MV-4-11 (cell line): ENCODE measurements at regions not wholly inside any gene's neighbourhood (a gene's known extent, or its start where the extent isn't known, plus 50 kb on each side); places are given as distances from the start of the nearest gene placed in this dataset.
"Not testable (repeated sequence)": the region's sequence is repeated elsewhere in the genome, so short reads cannot be mapped to it uniquely, and the experiment has no call there.

ENCODE experiments used
- DNase-seq: peaks from one replicate; lab custom pipeline; 2025; lab: John Stamatoyannopoulos, UW

DNA sequence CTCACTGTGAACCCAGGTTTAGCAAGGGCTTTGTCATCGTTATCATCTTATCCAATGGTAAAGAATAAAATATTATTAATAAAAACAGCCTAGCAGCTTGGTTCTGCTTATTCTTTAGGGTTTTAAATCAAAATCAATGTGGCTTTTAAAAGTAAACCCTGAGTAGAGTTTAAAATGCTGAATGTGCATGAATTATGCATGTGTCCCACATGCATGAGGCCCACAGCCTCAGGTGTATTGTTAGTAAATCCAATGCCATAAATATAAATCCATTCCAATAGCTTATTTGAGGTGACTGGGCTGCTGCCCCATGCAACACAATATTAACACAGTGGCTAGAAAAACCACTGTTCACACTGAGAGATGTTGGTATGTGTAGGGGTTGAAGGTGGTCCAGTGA, 254.1 kb downstream of the HNMT start:
- no peak for DNase-seq

DNA sequence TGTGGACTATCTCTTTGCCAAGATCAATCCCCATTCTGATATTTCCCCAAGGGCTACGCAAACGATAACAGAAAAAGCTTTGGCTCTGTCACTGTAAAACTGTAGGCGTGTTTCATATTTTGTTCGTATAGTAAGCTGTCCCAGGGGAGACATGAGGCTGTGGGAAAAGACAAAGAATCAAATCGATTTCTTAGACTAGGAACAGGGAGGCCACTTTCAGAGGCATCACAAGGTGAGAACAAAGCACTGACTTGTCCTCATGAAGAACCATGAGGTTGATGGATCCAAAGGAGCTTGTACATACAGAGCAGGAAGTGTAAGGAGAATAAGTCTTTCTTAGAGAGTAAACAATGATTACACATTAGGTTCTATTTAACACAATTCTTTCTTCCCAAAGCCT, 255.7 kb downstream of the HNMT start:
- DNase-seq: no peak

DNA sequence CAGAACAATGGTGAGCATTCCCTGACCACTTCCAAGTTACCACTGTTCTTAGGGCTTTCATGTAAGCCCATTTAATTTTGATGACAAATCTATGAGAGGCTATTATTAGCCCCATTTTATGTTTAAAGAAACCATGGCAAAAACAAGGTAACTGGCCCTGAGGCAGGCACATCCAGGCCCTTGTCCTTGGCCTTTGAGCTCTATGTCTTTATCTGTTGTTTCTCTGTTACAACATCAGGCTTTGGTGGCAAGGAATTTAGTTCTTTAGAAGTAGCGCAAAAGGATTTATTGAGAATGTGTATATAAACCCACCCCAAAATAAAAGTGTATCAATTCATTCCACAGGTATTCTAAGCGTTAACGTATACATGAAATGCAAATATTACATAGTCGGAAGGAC, 257.1 kb downstream of the HNMT start:
- DNase-seq: no peak

DNA sequence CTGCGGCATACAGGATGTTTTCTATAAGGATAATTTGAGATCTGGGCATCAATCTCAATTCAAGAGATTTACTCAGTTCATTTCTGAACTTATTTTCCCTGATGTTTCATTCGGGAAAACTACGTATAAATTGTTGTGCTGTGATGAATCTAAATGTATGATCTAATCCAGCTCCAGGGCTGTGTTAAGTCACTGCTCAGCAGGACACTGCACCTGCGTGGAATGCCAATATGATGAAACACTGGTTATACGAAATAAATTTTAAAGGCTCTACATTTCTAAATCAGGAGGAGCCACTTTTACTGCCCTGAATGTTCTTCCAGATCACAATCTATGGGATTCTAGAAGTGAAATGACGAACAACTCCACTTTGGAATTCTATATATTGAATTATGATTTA, 259.0 kb downstream of the HNMT start:
- DNase-seq: no peak

DNA sequence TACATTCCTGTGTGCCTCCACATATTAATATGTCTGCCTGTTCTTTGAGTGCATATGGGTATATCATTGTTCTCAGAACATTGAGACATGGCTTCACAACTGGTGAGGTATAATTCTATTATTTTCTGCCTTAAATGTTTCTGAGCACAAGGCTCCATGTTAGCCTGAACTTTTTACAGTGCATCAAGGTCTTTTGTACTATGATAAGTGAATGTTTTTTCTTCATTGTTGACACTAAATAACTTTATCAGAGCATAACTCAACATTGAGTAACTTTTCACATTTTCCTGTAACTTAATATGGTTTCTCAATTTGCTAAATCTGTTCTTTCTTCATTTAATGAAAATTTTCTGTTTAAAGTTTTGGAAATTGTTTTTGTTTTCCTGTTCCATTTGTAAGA, 262.9 kb downstream of the HNMT start:
- DNase-seq: no peak

DNA sequence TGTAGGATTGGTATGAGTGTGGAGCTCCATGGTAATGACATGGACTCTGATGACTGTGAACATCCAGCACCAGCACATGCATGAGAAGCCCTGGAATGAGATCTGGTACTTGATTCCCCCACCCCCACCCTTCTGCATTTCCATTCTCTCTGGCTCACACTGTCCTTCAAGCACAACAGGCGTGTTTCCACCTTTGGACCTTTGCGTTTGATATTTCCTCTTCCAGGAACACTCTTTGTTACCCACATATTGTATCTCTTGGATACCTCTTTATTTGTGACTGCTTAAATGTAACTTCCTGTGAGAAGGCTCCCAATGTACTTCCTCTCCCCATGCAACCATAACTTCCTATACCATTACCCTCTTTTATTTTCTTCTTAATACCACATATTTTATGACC, 263.8 kb downstream of the HNMT start:
- DNase-seq: no peak

DNA sequence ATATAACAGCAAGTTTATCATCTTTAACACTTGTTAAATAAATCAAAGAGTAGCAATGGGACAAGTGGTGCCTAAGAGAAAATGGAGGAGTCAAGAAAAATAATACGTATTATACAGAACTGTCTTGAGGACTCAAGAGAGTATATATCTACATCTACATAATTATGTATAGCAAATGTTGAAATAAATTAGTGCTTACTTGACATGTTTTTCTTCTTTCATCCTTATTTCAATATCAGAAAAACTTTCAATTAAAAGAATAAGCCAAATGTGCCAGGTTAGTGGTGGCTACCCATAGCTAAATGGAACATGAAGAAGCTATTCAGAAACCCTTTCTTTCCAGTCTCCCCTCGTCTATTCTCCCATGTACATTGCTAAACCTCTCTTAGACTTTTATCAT, 267.3 kb upstream of the SPOPL start:
- no peak for DNase-seq

DNA sequence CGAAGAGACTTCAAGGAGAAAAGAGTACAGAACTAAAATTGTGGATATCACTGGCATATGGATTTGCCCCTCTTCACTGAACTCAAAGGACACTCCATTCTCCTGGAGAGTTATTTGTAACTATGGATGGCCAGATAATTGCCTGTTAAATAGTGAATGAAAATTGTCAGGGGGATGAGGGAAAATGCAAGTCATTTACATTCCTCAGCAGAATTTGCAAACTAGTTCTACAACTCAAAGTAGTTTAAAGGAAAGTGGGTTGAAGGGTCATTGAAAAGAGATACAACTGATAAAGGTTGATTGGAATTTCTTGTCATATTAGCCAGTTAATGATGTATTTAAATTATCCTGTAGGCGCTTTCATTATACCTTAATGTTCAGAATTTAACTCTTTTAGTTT, 266.5 kb upstream of the SPOPL start:
- no peak for DNase-seq

DNA sequence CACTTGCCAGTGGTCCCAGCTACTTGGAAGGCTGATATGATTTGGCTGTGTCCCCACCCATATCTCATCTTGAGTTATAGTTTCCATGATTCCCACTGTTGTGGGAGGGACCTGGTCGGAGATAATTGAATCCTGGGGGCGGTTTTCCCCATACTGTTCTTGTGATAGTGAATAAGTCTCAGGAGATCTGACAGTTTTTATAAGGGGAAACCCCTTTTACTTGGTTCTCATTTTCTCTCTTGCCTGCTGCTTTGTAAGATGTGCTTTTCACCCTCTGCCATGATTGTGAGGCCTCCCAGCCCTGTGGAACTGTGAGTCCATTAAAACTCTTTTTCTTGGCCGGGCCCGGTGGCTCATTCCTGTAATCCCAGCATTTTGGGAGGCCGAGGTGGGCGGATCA, 265.4 kb upstream of the SPOPL start:
- no peak for DNase-seq

DNA sequence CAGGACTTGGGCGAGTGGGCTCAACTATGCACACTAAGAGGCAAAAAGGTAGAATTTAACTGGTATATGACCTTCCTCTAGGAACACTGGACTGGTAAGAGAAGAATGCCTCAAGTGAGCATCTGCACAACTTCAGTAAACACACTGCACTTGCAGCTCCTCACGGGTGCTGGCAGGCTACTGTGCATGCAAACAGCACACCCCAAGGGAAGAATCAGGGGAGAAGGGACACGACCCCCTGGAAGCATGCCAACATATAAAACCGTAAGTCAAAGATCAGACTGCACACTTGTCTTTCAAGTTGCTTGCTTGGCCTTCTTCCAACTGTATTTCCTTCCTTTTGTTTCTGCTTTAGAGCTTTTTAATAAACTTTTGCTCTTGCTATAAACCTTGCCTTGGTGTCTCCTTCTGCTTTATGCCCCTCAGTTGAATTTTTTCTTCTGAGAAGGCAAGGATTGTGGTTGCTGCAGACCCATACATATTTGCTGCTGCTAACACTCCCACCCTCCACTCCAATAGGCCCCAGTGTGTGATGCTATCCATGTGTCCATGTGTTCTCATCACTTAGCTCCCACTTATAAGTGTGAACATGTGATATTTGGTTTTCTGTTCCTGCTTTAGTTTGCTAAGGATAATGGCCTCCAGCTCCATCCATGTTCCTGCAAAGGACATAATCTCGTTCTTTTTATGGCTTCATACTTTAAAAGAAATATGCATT, 263.7 kb upstream of the SPOPL start:
- DNase-seq: no peak

DNA sequence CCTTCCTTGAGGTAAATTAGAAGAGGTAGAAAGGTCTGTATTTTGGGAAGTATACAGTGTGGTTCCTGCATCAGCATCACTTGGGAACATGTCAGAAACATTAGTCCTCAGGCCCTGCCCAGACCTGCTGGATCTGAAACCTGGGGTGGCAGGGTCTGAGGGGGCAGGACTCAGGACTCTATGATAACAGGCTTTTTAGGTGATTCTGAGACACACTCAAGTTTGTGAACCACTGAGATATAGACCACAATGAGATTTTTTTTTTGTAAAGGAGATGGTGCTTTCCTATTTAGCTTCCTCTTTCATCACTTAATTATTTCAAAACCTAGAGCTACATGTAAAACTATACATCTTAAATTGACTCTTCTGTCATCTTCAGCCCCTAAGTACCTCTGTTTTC, 262.7 kb upstream of the SPOPL start:
- DNase-seq: no peak

DNA sequence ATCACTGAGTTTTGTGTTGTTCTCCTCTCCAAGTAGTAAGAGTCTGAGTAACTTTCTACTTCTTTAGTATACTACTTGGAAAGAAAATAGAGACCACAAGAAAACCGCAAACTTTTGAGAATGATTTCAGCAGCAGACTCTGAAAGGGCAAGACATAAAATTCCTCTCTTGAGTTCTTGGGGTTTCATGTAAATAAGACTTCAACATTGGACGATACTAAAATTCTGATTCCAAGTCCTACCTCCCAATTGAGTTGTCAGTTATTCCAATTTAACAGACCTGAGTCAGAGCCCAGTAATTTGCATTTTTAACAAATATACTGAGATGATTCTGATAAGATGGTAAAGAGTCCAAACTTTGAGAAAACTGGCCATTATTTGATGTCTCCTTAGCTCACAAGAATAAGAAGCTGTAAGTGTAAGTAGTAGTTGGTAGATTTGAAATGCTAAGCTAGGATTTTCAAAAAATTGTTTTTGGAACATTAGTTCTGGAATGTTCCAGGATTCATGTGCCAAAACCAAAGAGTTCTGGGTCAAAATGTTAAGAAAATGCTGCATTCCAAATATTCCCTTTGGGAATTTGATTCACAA, 261.6 kb upstream of the SPOPL start:
- DNase-seq: no peak

DNA sequence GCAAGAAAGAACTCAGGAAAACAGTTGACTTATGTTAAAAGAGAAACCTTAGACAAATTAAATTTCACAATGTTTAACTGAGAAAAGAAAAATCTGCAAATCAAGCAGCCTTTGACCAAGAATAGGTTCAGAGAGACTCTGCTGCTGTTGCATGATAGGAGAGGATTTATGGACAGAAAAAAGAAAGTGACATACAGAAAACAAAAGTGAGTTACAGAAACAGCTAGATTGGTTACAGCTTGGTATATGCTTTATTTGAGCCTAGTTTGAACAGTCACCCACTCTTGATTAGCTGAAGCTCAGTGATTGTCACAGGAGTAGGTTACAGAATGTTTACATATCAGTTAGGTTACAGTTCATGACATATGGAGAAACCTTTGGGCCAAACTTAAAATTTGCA, 258.2 kb upstream of the SPOPL start:
- DNase-seq: no peak

DNA sequence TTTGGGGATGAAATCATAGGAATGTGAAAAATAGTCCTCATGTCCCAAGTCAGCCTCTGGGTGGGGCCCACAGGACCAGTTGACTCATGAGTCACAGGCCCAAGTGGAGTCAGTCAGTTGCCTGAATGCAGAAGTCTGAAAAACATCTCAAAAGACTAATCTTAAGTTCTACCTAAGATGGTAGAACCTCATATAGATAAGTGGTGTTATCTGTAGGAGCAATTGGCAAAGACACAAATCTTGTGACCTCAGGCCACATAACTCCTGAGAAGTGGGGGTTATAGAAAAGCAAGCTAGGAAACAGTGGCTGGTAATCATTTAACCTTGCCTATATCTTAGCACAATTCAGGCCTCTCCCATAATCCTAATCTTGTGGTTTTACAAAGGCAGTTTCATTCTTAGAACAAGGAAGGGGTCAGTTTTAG, 257.1 kb upstream of the SPOPL start:
- DNase-seq: peak; percentile 61

DNA sequence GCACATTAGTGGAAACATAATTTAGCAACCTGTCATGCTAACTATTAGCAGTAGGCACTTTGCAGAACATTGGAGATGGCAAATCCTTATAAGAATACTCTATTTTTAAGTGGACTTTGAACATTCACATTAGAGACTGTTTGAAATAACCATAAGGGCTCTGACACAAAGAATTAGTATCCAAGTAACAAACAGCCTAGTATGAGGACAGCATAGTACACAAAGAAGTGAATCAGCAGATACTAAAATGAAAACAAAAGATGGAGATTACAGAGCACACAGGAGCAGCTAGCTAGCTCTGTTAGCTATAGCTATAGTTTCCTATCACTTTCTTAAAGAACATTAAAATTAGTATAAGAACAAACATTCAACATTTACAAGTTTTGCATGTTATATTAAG, 256.3 kb upstream of the SPOPL start:
- DNase-seq: no peak

DNA sequence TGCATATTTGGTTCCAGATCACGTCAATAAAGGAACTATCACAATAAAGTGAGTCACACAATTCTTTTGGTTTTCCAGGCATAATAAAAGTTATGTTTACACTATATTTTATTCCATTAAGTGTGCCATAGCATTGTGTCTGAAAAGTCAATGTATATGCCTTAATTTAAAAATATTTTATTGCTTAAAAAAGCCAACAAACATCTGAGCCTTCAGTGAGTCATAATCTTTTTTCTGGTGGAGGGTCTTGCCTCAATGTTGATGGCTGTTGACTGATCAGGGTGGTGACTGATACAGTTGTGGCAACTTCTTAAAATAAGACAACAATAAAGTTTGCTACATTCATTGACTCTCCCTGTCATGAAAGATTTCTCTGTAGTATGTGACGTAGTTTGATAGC, 254.3 kb upstream of the SPOPL start:
- DNase-seq: no peak

DNA sequence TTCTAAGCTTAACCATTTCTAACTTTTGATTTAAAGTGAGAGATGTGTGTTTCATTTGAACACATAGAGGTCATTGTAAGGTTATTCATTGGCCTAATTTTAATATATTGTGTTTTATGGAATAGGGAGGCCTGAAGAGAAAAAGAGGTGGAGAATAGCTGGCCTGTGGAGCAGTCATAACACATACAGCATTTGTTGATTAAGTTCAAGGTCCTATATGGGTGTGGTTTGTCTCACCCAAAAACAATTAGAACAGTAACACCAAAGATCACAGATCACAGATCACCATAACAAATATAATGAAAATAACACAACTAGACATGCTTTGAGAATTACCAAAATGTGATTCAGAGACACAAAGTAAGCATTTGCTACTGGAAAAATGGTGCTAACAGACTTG, 252.4 kb upstream of the SPOPL start:
- DNase-seq: no peak

DNA sequence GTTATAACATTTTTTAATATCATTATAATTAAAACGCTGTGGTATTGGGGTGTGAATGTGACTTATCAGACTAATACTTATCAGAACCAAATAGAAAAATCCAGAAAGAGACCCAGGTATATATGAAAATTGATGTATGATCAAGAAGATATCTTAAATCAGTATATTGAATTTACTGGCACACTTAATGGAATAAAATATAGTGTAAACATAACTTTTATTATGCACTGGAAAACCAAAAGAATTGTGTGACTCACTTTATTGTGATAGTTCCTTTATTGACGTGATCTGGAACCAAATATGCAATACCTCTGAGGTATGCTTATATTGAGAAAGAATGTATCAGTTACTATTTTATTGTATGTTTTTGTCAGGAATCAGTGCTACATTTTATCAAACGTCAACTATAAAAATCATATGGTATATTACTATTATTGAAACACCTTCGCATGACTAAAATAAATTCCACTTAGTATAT, 250.7 kb upstream of the SPOPL start:
- not testable (repeated sequence) for DNase-seq

DNA sequence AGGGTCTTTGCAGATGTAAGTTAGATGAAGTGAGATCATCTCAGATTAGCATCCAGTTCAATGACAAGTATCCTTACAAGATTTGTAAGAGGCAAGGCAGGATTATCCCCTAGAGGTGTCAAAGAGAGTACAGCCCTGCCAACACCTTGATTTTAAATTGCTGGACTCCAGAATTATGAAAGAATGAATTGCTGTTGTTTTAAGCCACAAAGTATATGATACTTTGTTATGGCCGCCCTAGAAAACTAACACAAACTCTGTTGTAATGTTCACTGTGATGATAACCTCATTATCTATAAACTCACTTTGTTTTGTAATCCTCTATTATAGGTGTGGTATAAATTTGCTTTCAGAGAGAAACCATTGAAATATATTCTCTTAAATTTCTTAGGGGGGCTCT, 249.0 kb upstream of the SPOPL start:
- DNase-seq: no peak

DNA sequence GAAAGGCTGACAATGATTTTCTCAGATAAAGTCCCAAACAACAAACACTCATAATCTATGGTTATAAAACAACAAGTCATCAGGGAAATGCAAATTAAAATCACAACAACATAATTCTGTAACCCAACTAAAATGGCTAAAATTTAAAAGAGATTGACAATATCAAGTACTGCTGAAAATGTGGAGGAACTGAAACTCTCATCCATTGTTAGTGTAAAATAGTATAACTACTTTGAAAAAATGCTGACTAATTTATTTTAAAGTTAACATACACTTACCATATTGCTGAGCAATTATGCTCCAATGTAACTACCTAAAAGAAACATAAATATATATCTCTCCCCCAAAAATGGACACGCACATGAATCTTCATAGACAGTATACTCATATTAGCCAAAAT, 245.9 kb upstream of the SPOPL start:
- DNase-seq: peak; percentile 11

DNA sequence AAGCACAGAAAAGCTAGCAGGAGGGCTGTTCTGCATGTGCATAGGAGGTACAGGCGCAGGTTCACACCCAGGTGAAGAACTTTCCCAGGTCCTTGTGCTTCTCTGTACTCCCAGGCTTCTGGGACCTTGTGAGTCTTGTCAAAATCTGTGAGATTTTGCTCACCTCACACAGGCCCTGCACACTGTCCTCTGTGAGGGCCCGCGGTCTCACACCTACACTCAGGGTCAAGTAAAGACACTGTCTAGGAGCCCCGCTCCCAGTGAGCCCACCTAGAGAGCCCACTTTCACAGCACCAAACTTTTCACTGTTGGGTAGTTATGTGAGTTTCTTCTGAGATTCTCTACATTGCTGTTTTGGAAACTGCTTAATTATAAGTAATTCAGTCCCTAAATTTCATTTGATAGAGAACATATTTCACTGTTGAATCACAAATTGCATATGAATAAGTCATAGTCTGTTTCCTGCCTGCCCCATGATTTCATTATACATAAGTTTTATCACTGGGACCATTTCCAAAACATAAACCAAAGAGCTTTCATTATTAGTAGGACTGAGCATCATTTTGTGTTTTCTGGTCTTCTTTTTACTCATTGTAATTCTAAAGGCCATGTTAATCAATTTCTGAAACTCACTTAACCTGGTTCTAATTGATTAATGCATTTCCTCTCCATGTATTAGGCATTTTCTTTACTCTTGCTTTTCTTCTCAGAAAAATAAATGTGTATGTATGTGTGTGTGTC, 234.2 kb upstream of the SPOPL start:
- DNase-seq: no peak

DNA sequence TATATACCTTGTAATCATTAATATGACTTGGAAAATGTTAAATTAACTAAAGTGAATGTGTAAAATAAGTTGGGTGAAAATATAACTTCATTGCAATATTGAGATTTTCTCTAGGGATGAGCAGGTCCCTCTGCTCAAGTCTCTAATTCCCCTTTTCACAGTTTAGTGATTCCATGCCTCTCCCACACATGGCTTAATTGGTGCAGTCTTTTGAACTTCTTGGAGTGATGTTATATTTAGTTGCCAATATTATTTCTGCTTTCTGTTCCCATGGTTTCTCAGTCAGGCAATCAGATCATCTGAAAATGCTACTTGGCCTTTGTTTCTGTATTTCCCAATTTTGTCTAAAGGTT, 233.7 kb upstream of the SPOPL start:
- DNase-seq: peak; percentile 57

DNA sequence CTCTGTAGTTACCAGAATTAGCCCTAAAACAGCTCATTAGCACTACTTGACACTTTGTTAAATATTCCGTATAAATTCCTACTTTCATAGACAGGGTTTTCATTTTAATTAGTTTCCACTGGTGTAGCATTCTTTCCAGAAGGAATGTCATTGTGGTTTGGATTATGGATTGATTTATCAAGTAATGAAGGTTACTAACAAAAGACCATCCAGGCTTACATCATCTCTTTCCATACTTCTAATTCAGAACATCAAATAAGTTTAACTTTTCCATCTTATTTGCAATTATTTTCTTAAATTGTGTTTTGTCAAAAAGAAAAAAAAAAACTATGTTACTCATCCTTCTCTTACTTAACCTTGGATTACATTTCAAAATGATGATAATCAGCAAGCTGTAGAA, 231.8 kb upstream of the SPOPL start:
- no peak for DNase-seq

DNA sequence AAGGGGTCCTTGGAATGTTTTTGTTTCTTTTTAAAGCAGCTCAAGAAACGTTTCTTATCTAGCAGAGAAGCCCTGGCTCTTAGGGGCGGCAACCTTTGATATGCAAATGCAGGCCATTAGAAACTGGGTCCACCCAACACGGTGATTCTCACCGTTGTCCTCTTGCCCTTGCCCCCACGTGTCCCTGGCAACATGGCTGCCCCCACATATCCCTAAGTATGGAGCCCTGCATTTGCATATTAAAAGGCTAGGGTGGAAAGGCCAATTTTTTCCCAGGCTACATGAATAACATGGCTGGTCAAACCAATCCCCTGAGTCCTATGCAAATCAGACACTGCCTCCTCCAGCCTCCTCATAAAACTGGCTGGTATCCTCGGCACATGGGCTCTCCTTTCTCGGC, 230.1 kb upstream of the SPOPL start:
- no peak for DNase-seq
